GM12872 (cell line): ENCODE measurements at regions not wholly inside any gene's neighbourhood (a gene's known extent, or its start where the extent isn't known, plus 50 kb on each side); places are given as distances from the start of the nearest gene placed in this dataset.

ENCODE experiments used
- TF ChIP-seq, protein P1 (sequence below): IDR thresholded peaks from 3 replicates; pipeline ENCODE4 v1.5.1; 2011; ENCODE audit warnings: low read depth, mild to moderate bottlenecking, low read length, moderate library complexity; ENCODE audit not compliant: insufficient read depth

DNA sequence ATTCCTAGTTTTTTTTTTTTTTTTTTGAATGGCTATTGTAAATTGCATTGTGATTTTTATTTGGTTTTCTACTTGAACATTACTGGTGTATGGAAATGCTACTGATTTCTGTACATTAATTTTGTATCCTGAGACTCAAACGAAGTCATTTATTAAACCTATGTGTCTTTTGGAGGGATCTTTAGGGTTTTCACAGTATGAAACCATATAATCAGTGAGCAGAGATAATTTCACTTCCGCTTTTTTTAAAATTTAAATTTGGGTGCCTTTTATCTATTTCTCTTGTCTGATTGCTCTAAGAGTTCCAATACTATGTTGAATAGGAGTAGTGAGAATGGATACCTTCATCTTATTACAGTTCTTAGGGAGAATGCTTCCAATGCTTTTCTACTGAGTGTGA lies 102.7 kb downstream of the ZWINT start:
- TF ChIP-seq, protein P1, sequence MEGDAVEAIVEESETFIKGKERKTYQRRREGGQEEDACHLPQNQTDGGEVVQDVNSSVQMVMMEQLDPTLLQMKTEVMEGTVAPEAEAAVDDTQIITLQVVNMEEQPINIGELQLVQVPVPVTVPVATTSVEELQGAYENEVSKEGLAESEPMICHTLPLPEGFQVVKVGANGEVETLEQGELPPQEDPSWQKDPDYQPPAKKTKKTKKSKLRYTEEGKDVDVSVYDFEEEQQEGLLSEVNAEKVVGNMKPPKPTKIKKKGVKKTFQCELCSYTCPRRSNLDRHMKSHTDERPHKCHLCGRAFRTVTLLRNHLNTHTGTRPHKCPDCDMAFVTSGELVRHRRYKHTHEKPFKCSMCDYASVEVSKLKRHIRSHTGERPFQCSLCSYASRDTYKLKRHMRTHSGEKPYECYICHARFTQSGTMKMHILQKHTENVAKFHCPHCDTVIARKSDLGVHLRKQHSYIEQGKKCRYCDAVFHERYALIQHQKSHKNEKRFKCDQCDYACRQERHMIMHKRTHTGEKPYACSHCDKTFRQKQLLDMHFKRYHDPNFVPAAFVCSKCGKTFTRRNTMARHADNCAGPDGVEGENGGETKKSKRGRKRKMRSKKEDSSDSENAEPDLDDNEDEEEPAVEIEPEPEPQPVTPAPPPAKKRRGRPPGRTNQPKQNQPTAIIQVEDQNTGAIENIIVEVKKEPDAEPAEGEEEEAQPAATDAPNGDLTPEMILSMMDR = no peak

GRCh38 chr10:56255298-56255697 lies 105.8 kb downstream of the ZWINT start:
- TF ChIP-seq, protein P1 = no peak

- TF ChIP-seq, protein P1 = no peak
These were observed 120.6 kb downstream of the ZWINT start for GRCh38 chr10:56240471-56240870.

- TF ChIP-seq, protein P1 = no peak
These were observed 129.6 kb downstream of the ZWINT start for GRCh38 chr10:56231436-56231835.

GRCh38 chr10:56222237-56222636 lies 138.8 kb downstream of the ZWINT start:
- TF ChIP-seq, protein P1 = no peak

DNA sequence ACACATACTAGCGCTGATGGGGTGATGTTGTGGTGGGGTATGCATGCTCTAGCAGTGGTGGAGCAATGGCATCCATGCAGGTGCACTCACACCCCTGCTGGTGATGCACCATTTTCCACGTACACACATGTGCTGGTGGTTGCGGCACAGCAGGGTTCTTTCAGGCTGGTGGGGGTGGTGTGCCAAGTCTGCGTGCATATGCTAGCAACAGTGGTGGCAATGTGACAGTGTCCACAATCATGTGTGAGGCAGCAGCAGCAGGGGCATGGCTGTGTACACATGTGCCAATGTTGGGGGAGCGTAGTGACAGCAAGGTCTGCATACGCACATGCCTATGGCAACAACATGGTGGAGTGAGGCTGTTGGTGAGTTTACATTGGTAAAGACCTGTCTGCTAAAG lies 148.1 kb downstream of the ZWINT start:
- TF ChIP-seq, protein P1 = no peak

- TF ChIP-seq, protein P1 = no peak
These were observed 179.5 kb downstream of the ZWINT start for GRCh38 chr10:56181607-56182006.

- TF ChIP-seq, protein P1 = no peak
These were observed 182.8 kb downstream of the ZWINT start for GRCh38 chr10:56178210-56178609.
